Activated CD4-positive, CD25-positive, alpha-beta regulatory T cell (primary cell): ENCODE measurements at regions not wholly inside any gene's neighbourhood (a gene's known extent, or its start where the extent isn't known, plus 50 kb on each side); places are given as distances from the start of the nearest gene placed in this dataset.

Experiments
- DNase-seq, 4 experiments: peaks; one replicate each; lab custom pipeline; 2025; lab: John Stamatoyannopoulos, UW

DNA sequence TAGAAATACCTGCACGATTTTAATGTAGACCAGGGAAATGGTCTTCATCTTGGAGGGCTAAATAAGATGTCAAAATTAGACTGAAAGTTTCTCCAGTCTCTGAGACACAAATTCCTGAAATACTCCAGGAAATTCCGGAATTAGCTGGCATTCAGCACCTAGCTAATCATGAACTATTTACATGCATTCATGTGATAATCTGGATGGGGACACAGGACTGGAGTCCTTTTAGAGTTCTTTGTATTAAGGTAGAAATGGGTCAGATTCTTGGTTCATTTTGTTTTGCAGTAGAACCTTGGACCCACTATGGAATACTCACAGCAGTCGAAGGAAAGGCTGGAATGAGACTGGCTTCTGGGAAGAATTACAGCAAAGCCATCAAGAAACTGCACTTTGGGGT lies 65.3 kb upstream of the MDFIC start:
- no peak for DNase-seq

DNA sequence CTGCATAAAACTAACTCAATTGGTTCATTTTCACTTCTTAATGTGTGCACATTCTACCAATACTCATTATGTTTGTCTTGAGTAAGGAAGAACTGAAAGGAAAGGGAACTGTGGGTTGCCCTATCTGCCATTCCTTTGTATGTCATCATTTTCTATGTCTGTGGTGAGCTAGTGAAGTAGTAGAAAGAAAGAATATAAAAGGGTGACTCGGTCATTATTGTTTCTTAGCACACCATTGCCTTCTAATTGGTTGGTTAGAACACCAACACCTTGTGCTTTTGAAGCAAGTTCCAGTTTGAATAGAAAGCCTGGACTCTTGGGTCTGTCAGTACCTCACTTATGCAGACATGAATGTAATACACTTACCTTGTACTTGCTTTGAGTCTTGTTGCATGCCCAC lies 64.3 kb upstream of the MDFIC start:
- no peak for DNase-seq

DNA sequence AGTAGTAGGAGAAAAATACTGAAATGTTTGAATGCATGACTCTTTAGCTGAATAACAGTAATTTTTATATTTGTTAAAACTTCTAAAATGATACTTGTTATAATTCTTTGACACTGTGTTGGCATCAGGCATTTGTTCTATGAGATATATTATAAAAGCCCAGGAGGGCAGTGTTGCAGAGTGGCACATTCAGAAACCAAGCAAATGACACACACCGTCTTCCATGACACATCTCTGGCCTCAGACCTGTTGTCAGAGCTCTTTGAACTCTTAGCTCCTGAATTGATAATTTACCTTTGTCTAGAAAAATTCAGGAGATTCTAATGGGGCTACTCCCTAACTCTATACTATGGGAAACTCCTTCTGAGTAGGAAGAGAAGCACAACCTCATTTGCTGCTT lies 62.4 kb upstream of the MDFIC start:
- DNase-seq = no peak

DNA sequence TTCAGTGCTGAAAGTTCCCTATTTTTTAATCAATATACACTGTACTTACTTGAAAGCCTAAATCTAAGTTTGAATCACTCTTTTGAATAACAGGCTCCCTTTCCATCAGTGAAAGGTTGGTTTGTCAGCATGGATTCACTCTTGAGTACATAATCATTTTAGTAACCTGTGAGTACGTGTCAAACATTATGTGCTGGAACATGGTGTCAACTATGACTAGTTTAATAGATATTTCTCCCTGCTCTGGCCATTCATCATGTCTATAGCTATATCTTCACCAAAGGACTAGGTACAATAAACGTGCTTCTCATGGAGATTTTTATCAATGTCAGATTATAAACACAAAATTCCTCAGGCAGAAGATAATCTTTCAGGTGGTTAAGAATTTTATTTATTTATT lies 61.7 kb upstream of the MDFIC start:
- no peak for DNase-seq

DNA sequence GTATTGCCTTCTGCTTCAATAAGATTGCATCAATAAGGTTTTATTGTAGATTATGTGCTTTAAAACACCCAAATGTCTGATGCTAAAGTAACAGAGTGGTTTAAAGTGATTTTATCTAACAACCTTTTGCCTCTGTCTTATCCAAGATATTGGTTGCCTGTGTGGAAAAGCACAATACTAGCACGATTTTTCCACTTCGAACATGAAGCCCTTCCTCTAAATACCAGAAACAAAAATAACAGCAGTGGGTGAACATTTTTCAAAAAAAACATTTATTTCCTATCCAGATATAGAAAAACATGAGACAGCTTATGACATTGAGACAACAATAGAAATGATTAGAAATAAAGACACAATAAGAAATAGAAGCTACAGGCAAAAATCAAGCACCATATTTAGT lies 59.5 kb upstream of the MDFIC start:
- DNase-seq = no peak

DNA sequence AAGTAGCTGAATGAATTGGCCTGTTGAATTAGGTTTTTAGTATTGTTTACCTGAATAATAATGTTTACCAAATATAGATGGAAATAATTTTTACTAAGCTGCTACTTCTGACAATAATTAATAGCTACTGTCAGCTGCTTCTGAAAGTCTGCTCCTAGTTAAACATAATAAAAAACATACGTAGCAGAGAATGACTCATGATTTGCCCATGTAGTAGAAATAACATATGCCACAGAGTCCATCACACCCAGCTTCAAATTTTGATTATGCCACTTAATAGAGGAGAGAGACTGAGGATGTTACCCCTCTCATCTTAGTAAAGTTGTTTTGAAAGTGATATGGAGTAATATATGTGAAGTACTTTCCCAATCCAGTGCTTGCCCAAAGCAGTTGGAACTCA lies 57.6 kb upstream of the MDFIC start:
- no peak for DNase-seq

DNA sequence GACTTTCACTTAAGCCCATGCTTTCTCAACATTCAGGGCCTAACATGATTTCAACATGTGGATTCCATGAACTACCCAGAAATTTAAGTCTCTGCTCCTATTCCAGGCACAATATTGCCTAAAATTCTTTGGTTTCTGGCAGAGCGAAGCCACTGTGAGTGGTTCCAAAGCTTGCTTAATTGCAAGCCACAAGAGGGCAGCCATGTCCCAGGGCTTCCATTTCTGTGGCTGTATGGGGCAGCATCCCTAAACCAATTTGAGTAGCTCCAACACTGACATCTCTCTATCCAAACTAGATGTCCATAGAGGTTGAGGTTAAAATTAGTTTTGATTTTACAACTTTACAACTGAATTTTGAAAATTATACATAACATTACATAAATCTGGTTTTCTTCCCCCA lies 56.3 kb upstream of the MDFIC start:
- DNase-seq = peak; percentile 5 to 49 (median 19)
